Prostate gland (tissue), 2 donors: ENCODE measurements at regions not wholly inside any gene's neighbourhood (a gene's known extent, or its start where the extent isn't known, plus 50 kb on each side); places are given as distances from the start of the nearest gene placed in this dataset.

Experiments
- DNase-seq: peaks from one replicate; pipeline ENCODE4 v3.0.0-alpha.2; 2019; ENCODE audit warnings: low spot score
- H3K27ac ChIP-seq, 2 donors: fragments of 200-600 bp; sonication (generic); 2 replicates each; pipeline ENCODE4 v1.5.1; 2017 to 2019
- H3K27me3 ChIP-seq: fragments of 200-600 bp; sonication (generic); replicated peaks from 2 replicates; pipeline ENCODE4 v1.5.1; 2019; ENCODE audit not compliant: insufficient read depth
- H3K36me3 ChIP-seq, 2 donors: fragments of 200-600 bp; sonication (generic); 1 replicate in 1 of 2; 2 replicates in 1 of 2; pipeline versions ENCODE4 v1.5.1 to v1.8.1; 2017 to 2019
- H3K4me1 ChIP-seq: fragments of 200-600 bp; sonication (generic); replicated peaks from 2 replicates; pipeline ENCODE4 v1.5.1; 2019
- H3K4me3 ChIP-seq, 2 donors: fragments of 200-600 bp; sonication (generic); 2 replicates each; pipeline ENCODE4 v1.5.1; 2017 to 2019
- H3K9me3 ChIP-seq: fragments of 200-600 bp; sonication (generic); 2 replicates; pipeline ENCODE4 v1.5.1; 2017
- CTCF ChIP-seq, 4 experiments: fragments of 200-600 bp in 2 of 4; fragments of 450-650 bp in 2 of 4; sonication (generic) in 2 of 4; IDR thresholded peaks; 1 replicate in 3 of 4; 2 replicates in 1 of 4; pipeline ENCODE4 v1.5.1; 2016 to 2019; ENCODE audit warnings: antibody characterized with exemption in 4 of 4, mild to moderate bottlenecking in 2 of 4, moderate library complexity in 2 of 4
- POLR2A ChIP-seq: fragments of 450-650 bp; IDR thresholded peaks from one replicate; pipeline ENCODE4 v1.6.1; 2016; ENCODE audit warnings: antibody characterized with exemption, mild to moderate bottlenecking
- POLR2AphosphoS5 ChIP-seq: sonication (generic); formaldehyde crosslinking; IDR thresholded peaks from one replicate; pipeline ENCODE4 v1.6.1; 2017; ENCODE audit warnings: antibody characterized with exemption
- WGBS: methylation state at CpG from one replicate; pipeline ENCODE4 v1.1.5; 2018; 5-methylcytosine and 5-hydroxymethylcytosine counted together
- intact Hi-C: fragments of 100-400 bp; cut with DNase I; formaldehyde crosslinking; loops from one replicate; pipeline ENCODE4 v1.14.2; 2022

GRCh38 chr4:79065262-79065661 lies 126.0 kb upstream of the PAQR3 start:
- no peak overlapping the region for H3K4me3 ChIP-seq
- TF ChIP-seq POLR2A = no peak
- no peak for TF ChIP-seq CTCF (IDR thresholded peaks at IDR 0.05)
- no peak for TF ChIP-seq POLR2AphosphoS5
- no peak for DNase-seq
- no peaks in the 10 kb centered on the region for H3K27me3 ChIP-seq
- no peak overlapping the region for H3K27ac ChIP-seq
- no peaks in the 10 kb centered on the region for H3K9me3 ChIP-seq
- no peaks in the 10 kb centered on the region for H3K4me1 ChIP-seq
- WGBS = 45% methylated on average over 1 of the region's 1 CpG
- intact Hi-C loops = no loop called here
- no peaks in the 10 kb centered on the region for H3K36me3 ChIP-seq

GRCh38 chr4:79064806-79065205 lies 125.6 kb upstream of the PAQR3 start:
- TF ChIP-seq CTCF (IDR thresholded peaks at IDR 0.05) (no peak), POLR2A (no peak), POLR2AphosphoS5 (no peak)
- 62% methylated on average over 3 of the region's 3 CpGs for WGBS
- Histone ChIP-seq H3K4me1 (no peaks in the 10 kb centered on the region), H3K36me3 (no peaks in the 10 kb centered on the region), H3K9me3 (no peaks in the 10 kb centered on the region), H3K27me3 (no peaks in the 10 kb centered on the region), H3K27ac (no peak overlapping the region), H3K4me3 (no peak overlapping the region)
- DNase-seq = no peak
- intact Hi-C loops = no loop called here

- intact Hi-C loops = no loop called here
- no peaks in the 10 kb centered on the region for H3K9me3 ChIP-seq
- 96% methylated on average over 4 of the region's 4 CpGs for WGBS
- H3K4me3 ChIP-seq = no peak overlapping the region
- H3K27ac ChIP-seq = no peak overlapping the region
- no peaks in the 10 kb centered on the region for H3K27me3 ChIP-seq
- H3K36me3 ChIP-seq = no peaks in the 10 kb centered on the region
- DNase-seq = no peak
- no peaks in the 10 kb centered on the region for H3K4me1 ChIP-seq
- TF ChIP-seq POLR2A (no peak), POLR2AphosphoS5 (no peak), CTCF (IDR thresholded peaks at IDR 0.05) (no peak)
These were observed 120.6 kb upstream of the PAQR3 start for GRCh38 chr4:79059631-79060399.

GRCh38 chr4:79057772-79058171 lies 118.5 kb upstream of the PAQR3 start:
- intact Hi-C loops = no loop called here
- Histone ChIP-seq H3K27ac (no peak overlapping the region), H3K36me3 (no peaks in the 10 kb centered on the region), H3K27me3 (no peaks in the 10 kb centered on the region), H3K4me1 (no peaks in the 10 kb centered on the region), H3K4me3 (no peak overlapping the region), H3K9me3 (no peaks in the 10 kb centered on the region)
- 65% methylated on average over 2 of the region's 2 CpGs for WGBS
- TF ChIP-seq POLR2A (no peak), CTCF (IDR thresholded peaks at IDR 0.05) (no peak), POLR2AphosphoS5 (no peak)
- DNase-seq = no peak

GRCh38 chr4:79053754-79054153 lies 114.5 kb upstream of the PAQR3 start:
- Histone ChIP-seq H3K27ac (no peak overlapping the region), H3K9me3 (no peaks in the 10 kb centered on the region), H3K36me3 (no peaks in the 10 kb centered on the region), H3K4me1 (peaks cover 10% of the 10 kb centered on the region), H3K27me3 (no peaks in the 10 kb centered on the region), H3K4me3 (no peak overlapping the region)
- intact Hi-C loops = no loop called here
- no peak for TF ChIP-seq POLR2AphosphoS5
- TF ChIP-seq CTCF (IDR thresholded peaks at IDR 0.05) = no peak
- TF ChIP-seq POLR2A = no peak
- no peak for DNase-seq
